Duodenal mucosa (tissue), 2 donors: ENCODE measurements at regions not wholly inside any gene's neighbourhood (a gene's known extent, or its start where the extent isn't known, plus 50 kb on each side); places are given as distances from the start of the nearest gene placed in this dataset.

Source experiments
- H3K27ac ChIP-seq: one replicate; pipeline ENCODE4 v1.7.0; 2013; ENCODE audit warnings: low read depth, low read length
- H3K27me3 ChIP-seq, 2 donors: one replicate each; pipeline ENCODE4 v1.7.0; 2013; ENCODE audit warnings: low read length in 2 of 2, control low read depth in 1 of 2; ENCODE audit not compliant: insufficient read depth in 2 of 2, control insufficient read depth in 1 of 2
- H3K36me3 ChIP-seq, 2 donors: one replicate each; pipeline ENCODE4 v1.7.0; 2013; ENCODE audit warnings: low read length in 2 of 2, control low read depth in 1 of 2; ENCODE audit not compliant: insufficient read depth in 2 of 2, control insufficient read depth in 1 of 2
- H3K4me1 ChIP-seq, 2 donors: one replicate each; pipeline ENCODE4 v1.7.0; 2013; ENCODE audit warnings: low read length in 2 of 2, control low read depth in 1 of 2; ENCODE audit not compliant: insufficient read depth in 2 of 2, control insufficient read depth in 1 of 2
- H3K4me3 ChIP-seq, 2 donors: one replicate each; pipeline ENCODE4 v1.7.0; 2013; ENCODE audit warnings: low read length in 2 of 2, low read depth in 1 of 2
- H3K9ac ChIP-seq, 2 donors: one replicate each; pipeline ENCODE4 v1.7.0; 2013; ENCODE audit warnings: low read length in 2 of 2, low read depth in 1 of 2
- H3K9me3 ChIP-seq, 2 donors: one replicate each; pipeline ENCODE4 v1.7.0; 2013; ENCODE audit warnings: low read length in 2 of 2, control low read depth in 1 of 2; ENCODE audit not compliant: control insufficient read depth in 1 of 2

DNA sequence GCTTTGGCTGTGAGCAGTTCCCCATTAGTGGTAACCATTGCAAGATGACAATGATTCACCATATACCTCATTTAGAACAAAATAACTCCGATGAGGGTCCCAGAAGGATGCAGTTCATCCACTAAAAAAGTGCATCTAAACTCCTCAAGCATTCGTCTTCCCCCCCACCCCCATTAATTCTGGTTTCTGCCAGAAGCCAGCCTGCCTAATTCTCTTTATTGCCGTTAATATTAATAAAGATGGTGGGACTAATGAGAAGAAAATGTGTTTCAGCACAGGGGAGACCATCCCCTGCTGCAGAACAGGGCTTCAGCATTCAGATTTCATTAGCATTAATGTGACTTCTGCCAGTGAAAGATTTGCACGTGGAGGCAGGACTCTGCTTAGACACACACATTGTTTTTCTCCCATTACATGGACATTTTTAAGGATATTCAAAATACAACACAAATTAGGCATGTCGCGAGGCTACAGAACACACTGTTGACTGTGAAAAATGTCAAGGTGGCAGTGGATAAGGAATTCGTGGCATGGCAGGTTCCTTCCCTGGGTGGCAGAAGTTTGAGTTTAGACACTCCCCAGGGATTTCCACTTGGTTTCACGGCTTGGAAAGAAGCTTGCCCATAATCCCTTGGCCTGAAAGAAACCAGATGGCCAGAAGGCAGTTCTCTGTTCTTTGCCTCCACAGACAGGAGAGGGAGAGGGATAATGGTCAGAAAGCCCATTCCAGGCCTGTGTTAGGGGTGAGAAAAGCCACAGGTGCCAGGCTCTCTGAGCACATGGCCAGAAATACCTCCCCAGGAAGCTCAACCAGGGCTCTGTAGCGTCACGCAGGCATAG lies 236.5 kb downstream of the FOXO1 start:
- Histone ChIP-seq H3K27ac (no peak overlapping the region), H3K27me3 (no peaks in the 10 kb centered on the region), H3K9me3 (no peaks in the 10 kb centered on the region), H3K4me3 (no peak overlapping the region), H3K4me1 (peaks cover 0 to 6% of the 10 kb centered on the region in 2 donors), H3K9ac (no peak overlapping the region), H3K36me3 (no peaks in the 10 kb centered on the region)

DNA sequence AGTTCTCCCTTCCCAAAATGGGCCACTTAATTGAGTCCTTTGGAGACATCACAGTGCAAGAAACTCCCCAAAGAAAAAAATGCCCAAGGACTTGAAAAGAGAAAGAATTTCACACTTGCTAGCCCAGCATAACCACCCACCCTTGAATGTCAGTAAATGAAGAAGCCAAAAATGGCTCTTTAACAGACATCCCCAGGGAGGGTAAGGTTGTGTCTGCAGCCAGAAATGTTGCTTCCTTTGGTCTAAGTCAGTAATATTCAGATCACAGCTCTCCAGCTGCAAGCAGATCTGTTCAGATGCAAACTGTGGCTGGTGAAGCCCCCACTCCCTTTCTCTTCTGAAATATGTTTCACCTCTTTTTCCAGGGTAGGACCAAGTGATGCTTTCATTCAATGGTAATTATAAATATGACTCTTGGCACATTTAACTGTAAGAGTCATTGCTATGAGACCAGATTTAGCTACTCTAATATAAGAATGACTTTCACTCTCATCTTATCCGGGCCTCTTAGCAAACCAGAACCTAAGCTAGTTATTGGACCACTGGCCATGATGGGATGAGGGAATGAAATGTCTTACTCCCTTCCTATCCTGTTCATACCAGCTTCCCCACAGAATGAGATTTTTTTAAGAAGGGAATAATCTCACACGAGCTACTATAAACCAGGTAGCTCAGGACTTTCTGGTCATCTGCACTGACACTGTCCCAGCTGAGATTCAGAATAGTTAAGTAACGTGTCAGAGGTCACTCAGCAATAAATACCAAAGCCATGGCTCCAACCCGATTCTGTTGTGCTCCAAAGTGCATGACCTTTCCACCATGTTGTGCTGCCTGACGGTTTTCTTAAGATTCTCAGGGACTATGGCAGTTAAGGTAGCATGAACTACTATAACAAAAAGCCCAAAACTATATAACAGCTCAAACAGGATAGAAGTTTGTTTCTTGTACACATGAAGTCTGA lies 234.1 kb downstream of the FOXO1 start:
- Histone ChIP-seq H3K9ac (no peak overlapping the region), H3K36me3 (no peaks in the 10 kb centered on the region), H3K4me1 (peaks cover 0 to 8% of the 10 kb centered on the region in 2 donors), H3K27ac (no peak overlapping the region), H3K9me3 (no peaks in the 10 kb centered on the region), H3K4me3 (no peak overlapping the region), H3K27me3 (no peaks in the 10 kb centered on the region)

DNA sequence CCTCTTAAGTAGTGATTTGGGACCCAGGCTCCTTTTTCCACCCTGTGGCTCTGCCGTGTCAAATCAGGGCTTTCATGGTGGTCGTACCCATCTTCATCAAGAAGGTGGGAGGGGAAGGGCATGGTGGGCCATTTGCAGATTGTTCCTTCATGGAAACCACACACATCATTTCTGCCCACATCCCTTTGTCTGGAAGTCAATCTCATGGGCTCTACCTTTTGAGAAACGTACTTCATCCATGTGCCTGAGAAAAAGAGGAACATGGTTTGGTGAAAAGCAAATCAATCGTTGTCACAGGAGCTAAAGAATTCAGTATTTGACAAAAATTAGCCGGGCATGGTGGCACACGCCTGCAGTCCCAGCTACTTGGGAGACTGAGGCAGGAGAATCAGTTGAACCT lies 233.4 kb downstream of the FOXO1 start:
- no peaks in the 10 kb centered on the region for H3K36me3 ChIP-seq
- H3K9me3 ChIP-seq = no peaks in the 10 kb centered on the region
- H3K27me3 ChIP-seq = no peaks in the 10 kb centered on the region
- H3K4me1 ChIP-seq = peaks cover 0 to 8% of the 10 kb centered on the region in 2 donors
- H3K27ac ChIP-seq = no peak overlapping the region
- no peak overlapping the region for H3K4me3 ChIP-seq
- no peak overlapping the region for H3K9ac ChIP-seq

DNA sequence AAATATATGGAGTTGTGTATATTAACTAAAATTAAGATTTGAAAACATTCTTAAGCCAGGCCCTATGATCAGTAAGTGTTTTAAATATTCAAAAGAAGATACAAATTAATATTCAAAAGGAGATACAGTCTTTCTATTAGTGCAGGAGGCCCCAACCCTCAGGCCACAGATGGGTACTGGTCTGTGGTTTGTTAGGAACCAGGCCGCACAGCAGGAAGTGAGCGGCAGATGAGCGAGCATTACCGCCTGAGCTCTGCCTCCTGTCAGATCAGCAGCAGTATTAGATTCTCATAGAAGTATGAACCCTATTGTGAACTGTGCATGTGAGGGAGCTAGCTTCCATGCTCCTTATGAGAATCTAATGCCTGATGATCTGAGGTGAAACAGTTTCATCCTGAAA lies 232.9 kb downstream of the FOXO1 start:
- no peaks in the 10 kb centered on the region for H3K36me3 ChIP-seq
- H3K27ac ChIP-seq = no peak overlapping the region
- no peak overlapping the region for H3K9ac ChIP-seq
- H3K4me1 ChIP-seq = peaks cover 0 to 8% of the 10 kb centered on the region in 2 donors
- no peak overlapping the region for H3K4me3 ChIP-seq
- no peaks in the 10 kb centered on the region for H3K27me3 ChIP-seq
- no peaks in the 10 kb centered on the region for H3K9me3 ChIP-seq

DNA sequence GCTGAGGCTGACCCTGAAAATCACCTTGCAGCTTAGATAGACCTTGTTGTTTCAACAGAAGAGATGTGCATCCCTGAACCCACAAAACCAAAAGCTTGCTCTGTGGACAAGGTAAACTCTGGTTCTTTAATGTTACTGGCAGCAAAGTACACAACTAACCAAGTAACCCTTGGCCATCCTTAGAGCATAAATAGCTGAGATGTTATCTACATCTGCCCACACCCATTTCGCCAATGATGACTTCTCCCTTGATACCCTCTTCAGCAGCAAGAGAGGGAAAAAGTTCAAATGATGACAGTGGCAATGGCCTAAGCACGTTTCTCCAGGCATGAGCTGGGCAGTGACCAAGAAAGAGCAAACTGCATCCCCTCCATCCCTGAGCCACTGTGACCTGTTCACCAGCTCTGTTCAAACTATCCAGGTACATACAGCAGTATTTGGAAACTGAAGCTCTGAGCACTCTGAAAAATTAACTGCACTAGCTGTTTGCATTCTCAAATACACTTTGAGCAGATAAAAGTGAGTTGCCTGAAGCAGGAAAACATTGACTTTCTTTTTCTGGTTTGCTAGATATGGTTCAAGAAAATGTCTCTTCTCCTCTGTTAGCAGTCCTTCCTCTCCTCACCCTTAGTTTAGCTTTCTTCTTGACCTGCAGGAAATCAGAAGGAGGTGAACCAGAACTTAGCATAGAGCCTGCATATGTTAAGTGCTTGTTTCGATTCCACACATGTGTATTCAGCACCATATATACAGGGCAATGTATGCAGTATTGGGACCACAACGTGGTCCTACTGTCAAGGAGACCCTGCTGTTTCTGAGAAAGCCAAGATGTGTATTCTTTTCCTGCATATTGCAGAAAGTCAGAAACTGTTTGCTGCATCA lies 231.7 kb downstream of the FOXO1 start:
- Histone ChIP-seq H3K9me3 (no peaks in the 10 kb centered on the region), H3K4me3 (no peak overlapping the region), H3K36me3 (no peaks in the 10 kb centered on the region), H3K27ac (no peak overlapping the region), H3K9ac (no peak overlapping the region), H3K27me3 (no peaks in the 10 kb centered on the region), H3K4me1 (peaks cover 0 to 16% of the 10 kb centered on the region in 2 donors)

DNA sequence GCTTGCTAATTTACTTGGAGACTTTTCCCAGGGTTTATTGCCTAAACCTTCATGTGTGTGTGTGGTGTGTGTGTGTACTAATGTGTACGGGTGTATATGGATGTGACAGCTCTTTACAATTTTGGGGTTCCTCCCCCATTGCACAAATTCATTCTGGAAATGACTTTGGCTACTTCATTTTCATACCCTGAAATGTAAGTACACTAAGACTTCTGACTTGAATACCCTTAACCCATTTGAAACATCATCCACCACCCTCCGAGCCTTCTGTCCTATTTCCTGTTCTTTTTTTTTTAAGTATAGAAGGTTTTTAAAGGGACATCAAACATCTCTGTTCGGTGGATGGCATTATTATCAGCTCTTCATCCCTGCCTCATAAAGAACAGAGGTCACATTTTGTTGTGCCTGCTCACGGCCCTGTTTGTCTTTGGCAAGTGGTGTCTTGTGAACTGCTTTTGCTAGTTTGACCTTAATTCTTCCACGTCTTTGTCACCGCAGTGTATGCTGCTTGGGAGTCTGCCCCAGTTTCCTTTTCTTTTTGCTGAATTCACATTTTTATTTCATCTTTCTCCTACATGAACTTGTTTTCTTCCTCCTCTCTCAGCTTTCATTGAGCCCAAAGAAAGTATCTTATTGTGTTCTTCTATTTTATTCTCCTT lies 228.3 kb downstream of the FOXO1 start:
- no peak overlapping the region for H3K27ac ChIP-seq
- H3K4me3 ChIP-seq = no peak overlapping the region
- no peak overlapping the region for H3K9ac ChIP-seq
- no peaks in the 10 kb centered on the region for H3K27me3 ChIP-seq
- H3K4me1 ChIP-seq = peaks cover 12 to 32% of the 10 kb centered on the region in 2 donors
- no peaks in the 10 kb centered on the region for H3K9me3 ChIP-seq
- H3K36me3 ChIP-seq = no peaks in the 10 kb centered on the region

DNA sequence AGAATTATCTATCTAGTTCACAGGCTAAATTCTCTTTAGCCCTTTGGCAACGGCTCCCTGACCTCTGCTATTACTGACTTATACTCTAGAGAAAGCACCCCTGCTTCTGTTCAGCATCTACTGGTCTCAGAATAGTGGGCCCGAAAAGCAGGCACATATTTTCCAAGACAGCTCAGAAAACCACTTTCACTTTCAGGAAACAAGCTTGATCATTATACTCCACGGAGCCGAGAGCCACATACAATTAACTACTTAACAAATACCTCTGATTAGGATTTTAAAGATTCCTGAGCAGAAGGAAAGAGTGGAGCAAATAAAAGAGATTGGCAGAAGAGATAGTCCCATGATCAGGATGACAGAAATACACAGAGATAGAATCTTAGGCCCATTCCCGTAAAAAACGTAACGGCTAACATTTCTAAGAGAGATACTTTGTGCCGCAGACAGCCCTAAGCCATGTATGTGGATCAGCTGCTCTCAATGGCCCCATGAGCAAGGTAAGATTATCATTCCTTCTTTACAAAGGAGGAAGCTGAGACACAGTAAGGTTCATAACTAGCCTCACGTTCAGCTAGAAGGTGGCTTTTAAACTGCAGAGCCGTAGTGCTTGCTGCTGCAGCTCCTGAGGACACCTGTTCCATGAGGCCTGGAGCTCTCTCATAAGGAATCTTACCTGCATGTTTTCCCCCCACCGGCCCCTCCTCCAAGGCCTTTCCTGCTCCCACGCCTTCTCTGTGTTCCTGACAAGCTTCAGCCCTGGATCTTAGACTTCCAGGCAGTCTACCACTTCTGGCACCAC lies 227.2 kb downstream of the FOXO1 start:
- Histone ChIP-seq H3K4me1 (peaks cover 12 to 32% of the 10 kb centered on the region in 2 donors), H3K36me3 (no peaks in the 10 kb centered on the region), H3K27me3 (no peaks in the 10 kb centered on the region), H3K4me3 (peak overlapping the region; percentile 30 to 38), H3K27ac (no peak overlapping the region), H3K9me3 (no peaks in the 10 kb centered on the region), H3K9ac (peak overlapping the region in 1 of 2 donors; percentile 11)

DNA sequence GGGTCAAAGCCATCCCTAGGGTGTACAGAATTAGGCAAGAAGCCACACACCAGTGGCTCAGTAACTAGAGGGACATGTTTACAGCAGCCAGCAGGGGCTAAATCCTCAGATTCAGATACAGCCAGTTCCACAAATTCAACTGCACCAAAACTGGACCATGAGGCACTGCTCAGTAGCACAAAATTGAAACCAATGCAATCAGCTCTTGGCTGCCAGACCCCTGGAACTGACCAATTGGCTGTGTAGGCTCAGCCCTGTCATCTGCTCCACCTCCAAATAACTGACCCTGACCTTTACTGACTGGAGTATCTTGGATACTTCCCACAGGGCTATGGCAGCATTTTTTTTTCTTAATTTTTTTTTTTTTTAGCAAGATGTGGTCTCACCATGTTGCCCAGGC lies 226.5 kb downstream of the FOXO1 start:
- Histone ChIP-seq H3K27ac (no peak overlapping the region), H3K4me1 (peaks cover 12 to 26% of the 10 kb centered on the region in 2 donors), H3K9me3 (no peaks in the 10 kb centered on the region)

More for the DNA sequence above, 226.5 kb downstream of the FOXO1 start:
- Histone ChIP-seq H3K9ac (no peak overlapping the region), H3K27me3 (no peaks in the 10 kb centered on the region), H3K36me3 (no peaks in the 10 kb centered on the region), H3K4me3 (no peak overlapping the region)
